Amniotic stem cell (primary cell): ENCODE measurements at regions not wholly inside any gene's neighbourhood (a gene's known extent, or its start where the extent isn't known, plus 50 kb on each side); places are given as distances from the start of the nearest gene placed in this dataset.

Experiments used
- DNase-seq: peaks from one replicate; lab custom pipeline; 2025; lab: John Stamatoyannopoulos, UW

- DNase-seq = no peak
Observed at GRCh38 chr1:105830571-105831146, 1225.8 kb upstream of the PRMT6 start.

DNA sequence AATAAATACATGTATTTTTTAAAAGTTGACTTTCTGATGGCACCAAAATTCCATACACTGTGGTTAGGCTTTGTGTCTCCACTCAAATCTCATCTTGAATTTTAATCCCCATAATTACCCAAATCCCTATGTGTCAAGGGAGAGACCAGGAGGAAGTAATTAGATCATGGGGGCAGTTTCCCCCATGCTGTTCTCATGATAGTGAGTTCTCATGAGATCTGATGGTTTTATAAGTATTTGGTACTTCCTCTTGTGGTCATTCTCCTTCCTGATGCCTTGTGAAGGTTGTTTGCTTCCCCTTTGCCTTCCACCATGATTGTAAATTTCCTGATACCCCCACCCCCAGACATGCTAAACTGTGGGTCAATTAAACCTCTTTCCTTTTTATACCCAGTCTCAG is 1218.4 kb upstream of the PRMT6 start:
- DNase-seq = no peak

DNA sequence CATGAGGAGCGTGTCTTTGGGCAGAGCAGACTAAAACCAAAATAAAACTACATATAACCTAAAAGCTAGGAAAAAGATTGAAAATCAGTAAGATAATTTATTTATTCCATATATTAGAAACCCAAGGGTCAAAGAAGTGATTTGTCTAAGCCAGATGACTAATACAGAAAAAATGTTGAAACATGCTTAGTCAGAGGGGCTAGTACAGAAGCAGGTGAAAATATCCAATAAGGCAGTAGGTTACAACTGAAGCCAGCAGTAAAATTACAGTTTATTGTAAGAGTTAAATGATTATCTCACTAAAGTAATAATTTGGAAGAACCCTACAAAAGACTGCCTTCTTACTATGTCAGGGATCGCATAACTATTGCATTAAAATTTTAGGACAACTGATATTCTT is 1190.9 kb upstream of the PRMT6 start:
- DNase-seq = no peak

DNA sequence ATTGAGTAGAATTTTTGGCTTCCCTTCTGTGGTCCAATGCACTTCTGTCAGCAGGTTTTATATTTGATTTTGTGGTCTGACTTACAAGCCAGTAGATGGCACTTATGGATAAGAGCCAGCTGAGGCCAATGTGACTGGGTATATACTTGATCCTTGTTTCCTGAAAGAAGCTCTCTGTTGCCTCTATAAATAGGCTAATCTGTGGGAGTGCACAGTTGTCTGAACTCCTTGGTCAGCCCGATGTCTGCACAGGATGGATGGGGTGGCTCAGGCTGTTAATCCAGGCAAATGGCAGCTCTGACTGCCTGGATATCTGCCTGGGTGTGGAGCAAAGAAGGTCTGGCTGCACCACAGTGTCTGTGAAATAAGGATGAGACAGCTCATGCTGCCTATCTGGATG is 1183.7 kb upstream of the PRMT6 start:
- no peak for DNase-seq

DNA sequence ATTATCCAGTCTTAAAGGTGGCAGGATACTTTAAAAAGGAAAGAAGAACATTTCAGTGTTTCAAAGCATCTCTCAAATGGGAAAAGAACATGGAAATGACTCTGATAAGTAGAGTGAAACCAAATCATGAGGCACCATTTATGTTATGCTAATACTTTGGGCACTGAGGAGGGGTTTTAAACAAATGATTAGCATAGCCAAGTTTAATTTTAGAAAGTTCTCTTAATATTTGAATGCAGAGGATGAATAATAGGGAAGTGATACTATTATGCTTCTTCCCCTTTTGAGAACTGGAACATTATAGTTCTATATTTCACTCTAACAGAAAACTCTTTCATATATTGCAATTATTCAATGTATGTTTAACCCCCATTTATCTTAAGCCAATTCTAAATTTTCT is 1181.9 kb upstream of the PRMT6 start:
- no peak for DNase-seq

- DNase-seq = no peak
Observed at GRCh38 chr1:105886309-105886708, 1170.2 kb upstream of the PRMT6 start.

DNA sequence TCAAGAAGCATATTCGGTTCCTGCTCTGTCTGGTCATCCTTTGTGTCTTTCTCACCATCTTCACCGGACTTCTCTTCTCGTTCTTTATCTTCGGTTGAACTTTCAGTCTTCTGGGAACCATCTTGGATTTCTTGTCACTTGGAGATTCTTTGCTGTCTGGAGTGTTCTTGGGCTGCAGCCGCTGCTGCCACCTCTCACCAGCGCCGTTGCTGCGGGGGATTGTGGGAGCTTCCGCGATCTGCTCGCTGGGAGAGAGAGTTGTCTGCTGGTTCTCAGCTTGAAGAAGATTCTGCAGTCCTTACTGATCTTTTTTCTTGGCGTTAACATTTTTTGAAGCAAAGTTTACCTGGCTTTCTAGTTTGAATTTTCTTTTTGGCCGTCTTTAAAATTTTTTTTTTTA is 1165.2 kb upstream of the PRMT6 start:
- no peak for DNase-seq

GRCh38 chr1:105894006-105894405 is 1162.5 kb upstream of the PRMT6 start:
- no peak for DNase-seq

DNA sequence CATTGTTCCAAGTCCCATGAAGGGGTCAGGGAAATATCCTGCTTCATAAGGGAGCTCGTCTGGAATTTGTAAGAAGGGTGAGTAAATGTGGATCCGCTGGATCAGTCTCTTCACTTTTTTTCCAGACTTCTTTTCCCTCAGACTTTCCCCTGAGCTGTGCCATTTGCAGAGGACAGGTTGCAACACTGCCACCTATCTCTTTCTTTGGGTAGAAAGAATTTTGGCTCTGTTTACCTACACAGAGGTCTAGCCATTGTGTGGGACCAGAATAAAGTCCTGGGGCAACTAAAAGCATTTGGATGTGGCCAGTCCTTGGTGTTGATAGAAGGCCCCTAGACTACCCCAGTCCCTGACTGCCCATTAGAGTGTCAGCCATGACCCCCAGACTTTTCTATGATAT is 1146.7 kb upstream of the PRMT6 start:
- no peak for DNase-seq

GRCh38 chr1:105914403-105914802 is 1142.1 kb upstream of the PRMT6 start:
- no peak for DNase-seq

DNA sequence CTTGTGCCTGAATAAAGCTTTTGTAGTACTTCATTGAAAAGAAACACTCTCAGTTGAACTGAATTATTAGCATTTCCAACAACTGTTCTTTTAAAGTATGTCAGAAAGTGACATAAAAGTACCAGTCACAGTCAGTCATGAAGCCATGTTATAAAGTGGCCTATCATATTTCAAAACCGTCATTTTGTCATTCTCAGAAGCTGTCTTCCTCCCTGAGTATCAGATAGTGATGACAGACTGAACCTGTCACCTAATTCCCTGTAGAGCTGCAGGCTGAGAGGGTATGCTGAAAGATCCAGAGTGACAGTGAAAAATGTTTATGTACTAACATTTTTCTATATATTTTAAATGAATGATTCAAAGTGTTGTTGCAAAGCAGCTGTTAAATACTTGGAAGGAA is 1121.7 kb upstream of the PRMT6 start:
- DNase-seq = no peak

GRCh38 chr1:105964879-105965278 is 1091.6 kb upstream of the PRMT6 start:
- DNase-seq = no peak

DNA sequence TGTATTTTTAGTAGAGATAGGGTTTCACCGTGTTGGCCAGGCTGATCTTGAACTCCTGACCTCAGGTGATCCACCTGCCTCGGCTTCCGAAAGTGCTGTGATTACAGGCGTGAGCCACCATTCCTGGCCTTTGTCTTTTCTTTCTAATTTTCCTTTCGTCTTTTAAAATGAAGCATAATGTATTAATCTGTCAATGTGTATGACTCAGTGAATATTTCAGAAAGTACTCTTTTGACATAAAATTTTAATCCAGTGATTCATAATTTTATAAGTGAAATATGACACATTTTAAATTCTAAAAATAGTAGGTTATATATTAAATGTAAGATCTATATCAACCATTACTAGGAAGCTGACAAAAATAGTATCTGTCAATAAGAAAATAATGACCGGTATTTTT is 1059.0 kb upstream of the PRMT6 start:
- no peak for DNase-seq

DNA sequence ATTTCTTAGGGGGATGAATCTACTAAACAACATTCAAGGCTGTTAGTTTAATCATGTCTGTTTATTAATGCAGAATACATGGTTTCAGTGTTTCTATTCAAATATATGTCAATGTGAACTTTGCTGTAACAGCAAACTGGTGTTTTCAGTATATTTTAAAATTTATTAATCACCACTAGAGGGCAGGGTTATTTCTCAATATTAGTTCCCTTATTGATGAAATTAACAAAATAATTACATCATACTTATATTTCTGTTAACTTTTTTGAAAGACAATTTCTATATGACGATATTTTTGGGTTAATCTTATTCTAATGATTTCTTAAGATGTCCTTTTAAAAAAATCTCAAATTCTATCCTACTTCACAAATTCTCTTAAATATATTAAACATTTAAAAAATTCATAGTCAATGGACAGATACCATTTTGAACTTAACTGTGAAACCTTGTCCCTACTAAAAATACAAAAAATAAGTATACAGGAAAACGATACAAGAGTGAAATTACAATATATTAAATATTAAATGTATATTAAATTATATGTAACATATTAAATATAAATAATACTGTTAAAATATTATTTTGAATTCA is 1034.1 kb upstream of the PRMT6 start:
- DNase-seq = no peak

- no peak for DNase-seq
Observed at GRCh38 chr1:106027871-106028270, 1028.6 kb upstream of the PRMT6 start.

DNA sequence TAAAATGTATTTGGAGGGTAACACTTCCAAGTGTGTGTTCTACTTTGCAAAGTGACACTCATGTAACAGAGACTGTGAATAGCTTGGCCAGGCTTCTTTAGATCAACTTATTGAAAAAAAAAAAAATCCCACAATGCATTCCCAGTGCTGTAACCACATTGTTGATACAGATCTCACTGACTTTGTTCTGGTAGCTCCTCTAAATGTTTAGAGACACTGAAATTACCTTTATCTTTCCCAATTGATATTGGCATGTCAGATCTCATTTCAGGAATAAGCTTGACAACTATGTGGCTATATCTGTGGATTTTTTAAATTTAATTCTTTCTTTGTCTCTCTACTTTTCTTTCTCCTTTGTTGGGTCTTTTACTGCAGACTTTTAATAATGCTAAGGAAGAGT is 1018.9 kb upstream of the PRMT6 start:
- no peak for DNase-seq

- no peak for DNase-seq
Observed at GRCh38 chr1:106038260-106038659, 1018.2 kb upstream of the PRMT6 start.

DNA sequence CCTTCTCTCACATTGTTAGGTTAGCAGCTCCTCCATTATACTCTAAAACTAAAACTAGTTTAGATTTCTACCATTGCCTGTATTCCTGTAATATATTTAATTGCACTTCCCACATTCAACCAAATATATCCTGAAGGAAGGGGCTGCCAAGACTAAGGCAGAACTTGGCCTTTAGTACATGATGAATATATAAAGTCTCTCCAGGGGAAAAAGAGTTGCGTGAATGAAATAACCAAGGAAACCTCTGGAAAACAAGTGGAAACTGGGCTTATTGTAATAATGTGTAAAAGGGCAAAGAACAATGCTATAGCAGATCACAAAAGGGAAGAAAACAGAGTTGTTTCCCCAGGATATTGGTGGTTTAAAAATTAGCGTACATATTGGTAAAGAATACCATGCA is 1012.5 kb upstream of the PRMT6 start:
- no peak for DNase-seq

- DNase-seq = no peak
Observed at GRCh38 chr1:106047210-106047609, 1009.3 kb upstream of the PRMT6 start.

DNA sequence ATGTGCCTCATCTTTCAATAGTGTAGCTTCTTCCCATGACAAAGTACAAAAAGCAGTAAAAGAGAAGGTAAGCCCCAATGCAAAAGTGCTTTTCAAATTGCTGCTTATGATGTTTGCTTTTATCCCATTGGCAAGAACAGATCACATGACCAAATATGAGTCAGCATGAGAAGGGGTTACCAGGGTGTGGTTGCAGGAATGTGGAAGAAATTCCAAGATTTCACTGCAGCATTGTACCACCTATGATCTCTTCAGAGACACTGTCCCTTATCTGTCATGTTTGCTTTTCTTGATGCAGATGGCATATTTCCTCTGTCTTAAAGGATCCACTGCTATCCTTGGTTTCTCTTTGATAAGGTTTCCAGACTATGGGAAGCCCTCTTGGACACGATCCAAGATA is 1006.9 kb upstream of the PRMT6 start:
- DNase-seq = no peak

GRCh38 chr1:106055855-106056254 is 1000.6 kb upstream of the PRMT6 start:
- no peak for DNase-seq

- no peak for DNase-seq
Observed at GRCh38 chr1:106061586-106062495, 994.6 kb upstream of the PRMT6 start.

- DNase-seq = no peak
Observed at GRCh38 chr1:106063510-106063909, 993.0 kb upstream of the PRMT6 start.
